HG02623 (cell line): ENCODE measurements at regions not wholly inside any gene's neighbourhood (a gene's known extent, or its start where the extent isn't known, plus 50 kb on each side); places are given as distances from the start of the nearest gene placed in this dataset.

Experiments used
- ATAC-seq: cut with Tn5 transposase; IDR thresholded peaks from one replicate; pipeline ENCODE4 v1.9.1; 2021; ENCODE audit warnings: moderate library complexity; ENCODE audit not compliant: unreplicated experiment

GRCh38 chr3:43183456-43183855 lies 77.6 kb upstream of the POMGNT2 start:
- ATAC-seq: no peak

GRCh38 chr3:43181202-43181821 lies 75.4 kb upstream of the POMGNT2 start:
- ATAC-seq: peak; percentile 75

- ATAC-seq: no peak
These were observed 74.8 kb upstream of the POMGNT2 start for GRCh38 chr3:43180694-43181093.

GRCh38 chr3:43180027-43180426 lies 74.1 kb upstream of the POMGNT2 start:
- peak; percentile 47 for ATAC-seq

- no peak for ATAC-seq
These were observed 73.0 kb upstream of the POMGNT2 start for GRCh38 chr3:43178891-43179366.

GRCh38 chr3:43177085-43177484 lies 71.2 kb upstream of the POMGNT2 start:
- ATAC-seq: no peak

GRCh38 chr3:43176666-43177065 lies 70.8 kb upstream of the POMGNT2 start:
- no peak for ATAC-seq

- ATAC-seq: no peak
These were observed 69.7 kb upstream of the POMGNT2 start for GRCh38 chr3:43175541-43175940.

GRCh38 chr3:43173949-43174348 lies 68.1 kb upstream of the POMGNT2 start:
- no peak for ATAC-seq

GRCh38 chr3:43171748-43172147 lies 65.9 kb upstream of the POMGNT2 start:
- ATAC-seq: no peak

GRCh38 chr3:43170553-43170952 lies 64.7 kb upstream of the POMGNT2 start:
- ATAC-seq: no peak

GRCh38 chr3:43169987-43170386 lies 64.1 kb upstream of the POMGNT2 start:
- ATAC-seq: no peak

- no peak for ATAC-seq
These were observed 60.5 kb upstream of the POMGNT2 start for GRCh38 chr3:43166406-43166805.

- no peak for ATAC-seq
These were observed 59.9 kb upstream of the POMGNT2 start for GRCh38 chr3:43165786-43166185.

- ATAC-seq: no peak
These were observed 58.1 kb upstream of the POMGNT2 start for GRCh38 chr3:43163895-43164493.

GRCh38 chr3:43162230-43163084 lies 56.6 kb upstream of the POMGNT2 start:
- ATAC-seq: no peak

- no peak for ATAC-seq
These were observed 55.9 kb upstream of the POMGNT2 start for GRCh38 chr3:43161684-43162229.

GRCh38 chr3:43160664-43161063 lies 54.8 kb upstream of the POMGNT2 start:
- ATAC-seq: no peak

- no peak for ATAC-seq
These were observed 54.0 kb upstream of the POMGNT2 start for GRCh38 chr3:43159876-43160255.

- ATAC-seq: no peak
These were observed 53.4 kb upstream of the POMGNT2 start for GRCh38 chr3:43159131-43159875.
